Chondrocyte (in vitro differentiated cells): ENCODE measurements at regions not wholly inside any gene's neighbourhood (a gene's known extent, or its start where the extent isn't known, plus 50 kb on each side); places are given as distances from the start of the nearest gene placed in this dataset.

Experiments used
- DNase-seq: peaks from one replicate; pipeline ENCODE4 v3.0.0; 2021; ENCODE audit warnings: mixed read lengths, low spot score
- H3K27ac Mint-ChIP-seq: one replicate; pipeline ENCODE4 v1.8.0; 2021; ENCODE audit warnings: mild to moderate bottlenecking, moderate library complexity, mixed read lengths; ENCODE audit not compliant: unreplicated experiment
- H3K27me3 Mint-ChIP-seq: 2 replicates; pipeline ENCODE4 v1.8.0; 2021; ENCODE audit warnings: low read depth, mixed read lengths
- H3K36me3 Mint-ChIP-seq: 2 replicates; pipeline ENCODE4 v1.8.0; 2021; ENCODE audit warnings: low read depth, mixed read lengths
- H3K4me1 Mint-ChIP-seq: 2 replicates; pipeline ENCODE4 v1.8.0; 2021; ENCODE audit warnings: low read depth, mild to moderate bottlenecking, mixed read lengths
- H3K4me3 Mint-ChIP-seq: one replicate; pipeline ENCODE4 v1.8.0; 2021; ENCODE audit warnings: mild to moderate bottlenecking, moderate library complexity, mixed read lengths; ENCODE audit not compliant: unreplicated experiment
- H3K9me3 Mint-ChIP-seq: 2 replicates; pipeline ENCODE4 v1.8.0; 2021; ENCODE audit warnings: low read depth, mixed read lengths
- CTCF ChIP-seq: fragments of 200-600 bp; sonication (generic); IDR thresholded peaks from 2 replicates; pipeline ENCODE4 v1.5.0; 2021; ENCODE audit warnings: antibody characterized with exemption, mild to moderate bottlenecking, moderate library complexity

- no peak for TF ChIP-seq CTCF
Measured at GRCh38 chr5:3269395-3270169, 326.1 kb upstream of the IRX1 start.

GRCh38 chr5:3268760-3269330, 326.8 kb upstream of the IRX1 start:
- Mint-ChIP-seq H3K27me3 (no peaks in the 10 kb centered on the region), H3K9me3 (peaks cover 6% of the 10 kb centered on the region), H3K36me3 (no peaks in the 10 kb centered on the region), H3K4me1 (no peaks in the 10 kb centered on the region), H3K4me3 (no peak overlapping the region), H3K27ac (no peak overlapping the region)
- no peak for TF ChIP-seq CTCF
- no peak for DNase-seq

More at GRCh38 chr5:3269395-3270169, 326.1 kb upstream of the IRX1 start:
- DNase-seq, result no peak
- no peaks in the 10 kb centered on the region for H3K27me3 Mint-ChIP-seq
- peaks cover 8% of the 10 kb centered on the region for H3K9me3 Mint-ChIP-seq
- H3K36me3 Mint-ChIP-seq, result no peaks in the 10 kb centered on the region
- H3K4me3 Mint-ChIP-seq, result no peak overlapping the region
- H3K27ac Mint-ChIP-seq, result no peak overlapping the region
- no peaks in the 10 kb centered on the region for H3K4me1 Mint-ChIP-seq

- H3K27me3 Mint-ChIP-seq, result no peaks in the 10 kb centered on the region
Measured at GRCh38 chr5:3266861-3267260, 328.8 kb upstream of the IRX1 start.

GRCh38 chr5:3265936-3266335, 329.7 kb upstream of the IRX1 start:
- Mint-ChIP-seq H3K27ac (no peak overlapping the region), H3K36me3 (no peaks in the 10 kb centered on the region), H3K27me3 (no peaks in the 10 kb centered on the region), H3K4me1 (no peaks in the 10 kb centered on the region), H3K9me3 (peaks cover 14% of the 10 kb centered on the region), H3K4me3 (no peak overlapping the region)
- DNase-seq, result no peak
- no peak for TF ChIP-seq CTCF

More at GRCh38 chr5:3266861-3267260, 328.8 kb upstream of the IRX1 start:
- TF ChIP-seq CTCF, result no peak
- DNase-seq, result no peak
- Mint-ChIP-seq H3K9me3 (peaks cover 9% of the 10 kb centered on the region), H3K27ac (no peak overlapping the region), H3K4me3 (no peak overlapping the region), H3K36me3 (no peaks in the 10 kb centered on the region), H3K4me1 (no peaks in the 10 kb centered on the region)

GRCh38 chr5:3265131-3265885, 330.3 kb upstream of the IRX1 start:
- Mint-ChIP-seq H3K4me1 (no peaks in the 10 kb centered on the region), H3K4me3 (no peak overlapping the region), H3K27me3 (no peaks in the 10 kb centered on the region), H3K9me3 (peaks cover 14% of the 10 kb centered on the region), H3K27ac (no peak overlapping the region), H3K36me3 (no peaks in the 10 kb centered on the region)
- TF ChIP-seq CTCF, result no peak
- DNase-seq, result no peak
